Activated naive CD8-positive, alpha-beta T cell treated with anti-CD3 and anti-CD28 coated beads for 36 hours (primary cell): ENCODE measurements at regions not wholly inside any gene's neighbourhood (a gene's known extent, or its start where the extent isn't known, plus 50 kb on each side); places are given as distances from the start of the nearest gene placed in this dataset.

Source experiments
- DNase-seq: peaks from one replicate; pipeline ENCODE4 v3.0.0; 2021
- H3K27ac Mint-ChIP-seq: one replicate; pipeline ENCODE4 v1.8.0; 2022; ENCODE audit warnings: mild to moderate bottlenecking, moderate library complexity, mixed read lengths
- H3K27me3 Mint-ChIP-seq: one replicate; pipeline ENCODE4 v1.8.0; 2022; ENCODE audit warnings: mild to moderate bottlenecking, mixed read lengths
- H3K36me3 Mint-ChIP-seq: one replicate; pipeline ENCODE4 v1.8.0; 2021; ENCODE audit warnings: mild to moderate bottlenecking, mixed read lengths
- H3K4me1 Mint-ChIP-seq: one replicate; pipeline ENCODE4 v1.8.0; 2021; ENCODE audit warnings: mixed read lengths
- H3K4me3 Mint-ChIP-seq: one replicate; pipeline ENCODE4 v1.8.0; 2022; ENCODE audit warnings: mild to moderate bottlenecking, moderate library complexity, mixed read lengths
- H3K9me3 Mint-ChIP-seq: one replicate; pipeline ENCODE4 v1.8.0; 2022; ENCODE audit warnings: mixed read lengths

DNA sequence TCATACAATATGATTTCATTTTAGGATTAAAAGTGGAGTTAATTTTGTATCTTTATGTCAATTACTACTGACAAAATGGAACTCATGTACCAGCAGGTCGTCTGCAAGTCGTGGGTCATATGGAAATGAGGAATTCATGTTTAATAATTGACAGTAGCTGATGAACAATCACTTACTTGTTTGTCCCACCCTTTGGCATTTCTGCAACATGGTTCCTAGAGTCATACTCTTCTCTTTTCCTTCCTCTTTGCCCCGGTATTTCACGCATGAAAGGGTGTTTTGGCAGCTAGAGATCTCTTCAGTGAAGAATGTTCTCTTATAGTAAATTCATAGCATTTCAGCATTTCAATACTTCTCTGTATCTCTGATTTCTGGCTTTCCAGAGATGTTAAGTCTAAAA, 133.3 kb upstream of the SLC24A5 start:
- Mint-ChIP-seq H3K4me1 (no peaks in the 10 kb centered on the region), H3K36me3 (no peaks in the 10 kb centered on the region), H3K9me3 (no peaks in the 10 kb centered on the region), H3K4me3 (no peak overlapping the region), H3K27me3 (peaks cover 4% of the 10 kb centered on the region), H3K27ac (no peak overlapping the region)
- DNase-seq = no peak

DNA sequence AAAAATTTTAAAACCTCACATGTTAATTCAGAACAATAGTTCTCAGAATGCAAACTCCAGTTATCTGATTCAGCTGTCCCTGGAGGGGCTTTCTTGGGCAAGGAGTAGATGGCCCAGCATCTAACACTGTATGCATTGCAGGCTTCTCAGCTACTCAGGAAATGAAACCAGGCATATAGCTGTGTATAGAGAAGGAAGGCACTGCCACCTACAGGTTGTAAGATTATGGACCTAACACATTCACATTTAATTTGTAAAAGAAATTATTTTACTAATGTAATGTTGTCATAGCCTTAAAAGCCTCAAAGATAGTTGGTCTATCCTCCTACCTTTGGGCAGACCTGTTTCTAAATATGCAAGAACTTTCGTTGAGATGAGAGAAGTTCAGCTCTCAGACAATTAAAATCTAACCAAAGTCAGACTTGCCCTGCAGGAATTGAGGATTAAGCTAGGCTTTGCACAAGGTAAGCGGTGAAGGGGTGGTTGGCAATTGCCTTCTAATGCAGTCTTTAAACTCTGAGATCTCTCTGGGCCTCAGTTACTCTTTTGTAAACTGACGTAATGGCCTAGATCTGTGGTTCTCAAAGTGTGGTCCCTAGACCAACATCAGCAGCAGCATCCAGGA, 132.8 kb upstream of the SLC24A5 start:
- DNase-seq = peak; percentile 1
- H3K9me3 Mint-ChIP-seq = no peaks in the 10 kb centered on the region

DNA sequence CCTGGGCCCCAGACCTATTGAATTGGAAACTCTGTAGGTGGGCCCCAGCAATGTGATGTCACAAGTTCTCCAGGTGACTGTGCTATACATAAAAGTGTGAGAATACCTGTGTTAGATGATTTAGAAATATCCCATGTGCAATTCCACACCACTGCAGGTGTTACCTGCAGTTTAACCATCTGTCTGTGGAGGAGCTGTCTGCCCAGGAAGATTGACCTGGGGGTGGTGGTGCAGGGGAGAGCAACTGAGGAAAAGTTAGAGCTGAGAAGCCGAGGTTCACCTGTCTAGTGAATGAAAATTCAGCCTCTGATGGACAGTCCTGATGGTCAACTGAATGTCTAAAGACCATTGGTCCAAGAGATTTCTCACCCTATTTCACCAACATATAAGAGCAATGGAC, 132.2 kb upstream of the SLC24A5 start:
- Mint-ChIP-seq H3K27me3 (peaks cover 4% of the 10 kb centered on the region), H3K27ac (no peak overlapping the region), H3K4me3 (no peak overlapping the region), H3K36me3 (no peaks in the 10 kb centered on the region), H3K4me1 (no peaks in the 10 kb centered on the region), H3K9me3 (no peaks in the 10 kb centered on the region)
- no peak for DNase-seq

More for the DNA sequence above, 132.8 kb upstream of the SLC24A5 start:
- Mint-ChIP-seq H3K4me1 (no peaks in the 10 kb centered on the region), H3K4me3 (no peak overlapping the region), H3K27me3 (peaks cover 4% of the 10 kb centered on the region), H3K27ac (no peak overlapping the region), H3K36me3 (no peaks in the 10 kb centered on the region)

DNA sequence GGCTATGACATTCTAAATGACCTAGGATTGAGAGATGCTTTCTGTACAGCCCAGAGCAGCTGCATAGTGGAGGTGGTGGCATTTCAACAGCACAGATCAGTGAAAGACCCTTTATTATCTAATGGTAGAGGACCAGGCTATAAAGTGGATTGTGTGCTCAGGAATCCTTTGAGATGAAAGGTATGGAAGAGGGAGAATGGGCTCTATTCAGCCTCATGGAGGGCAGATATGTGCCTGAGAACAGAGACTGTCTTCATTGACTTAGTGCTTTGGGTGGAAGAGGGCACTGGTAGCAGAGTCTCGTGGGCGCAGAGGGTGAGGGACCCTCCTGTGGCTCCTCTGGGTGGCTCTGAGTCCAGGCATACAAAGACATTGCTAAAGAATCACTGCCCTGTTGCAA, 130.0 kb upstream of the SLC24A5 start:
- Mint-ChIP-seq H3K9me3 (no peaks in the 10 kb centered on the region), H3K36me3 (no peaks in the 10 kb centered on the region), H3K4me1 (no peaks in the 10 kb centered on the region), H3K4me3 (no peak overlapping the region), H3K27ac (no peak overlapping the region), H3K27me3 (peaks cover 4% of the 10 kb centered on the region)
- DNase-seq = no peak

DNA sequence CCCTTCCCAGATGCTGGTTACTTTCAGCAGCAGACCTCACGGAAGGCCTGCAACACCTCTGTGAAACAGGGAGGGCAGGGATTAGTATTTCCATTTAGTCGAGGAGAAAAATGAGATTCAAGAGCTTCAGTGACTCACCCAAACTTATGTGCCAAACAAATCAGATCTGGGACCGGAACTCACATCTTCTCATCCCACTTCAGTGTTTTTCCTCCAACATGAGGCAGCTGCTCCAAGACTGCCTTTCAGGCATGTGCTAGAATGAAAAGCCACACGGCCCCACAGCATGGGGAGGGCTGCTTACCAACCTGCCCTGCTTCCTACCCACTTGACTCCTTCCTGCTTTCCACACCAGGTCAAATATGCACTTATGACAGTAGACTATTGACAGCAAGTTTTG, 129.4 kb upstream of the SLC24A5 start:
- no peak overlapping the region for H3K4me3 Mint-ChIP-seq

DNA sequence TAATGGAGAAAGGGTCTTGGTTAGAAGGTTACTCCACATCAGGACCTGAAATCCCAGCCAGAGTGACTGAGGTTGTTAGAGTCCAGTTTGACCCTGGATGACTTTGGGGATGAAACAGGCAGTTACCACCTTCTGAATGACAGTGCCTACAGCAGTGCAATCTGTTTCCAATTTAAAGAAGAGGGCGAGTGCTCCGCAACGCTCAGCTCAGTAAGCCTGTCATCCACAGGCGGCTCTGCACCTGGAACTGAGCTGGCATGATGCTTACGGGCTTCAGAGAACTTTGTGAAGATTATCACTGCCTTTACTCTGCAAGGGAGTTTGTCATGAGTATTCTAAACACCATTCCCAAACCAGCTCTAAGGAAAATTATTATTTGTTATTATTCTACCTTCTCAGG, 127.7 kb upstream of the SLC24A5 start:
- Mint-ChIP-seq H3K36me3 (no peaks in the 10 kb centered on the region), H3K4me3 (no peak overlapping the region), H3K27me3 (no peaks in the 10 kb centered on the region), H3K4me1 (no peaks in the 10 kb centered on the region), H3K9me3 (no peaks in the 10 kb centered on the region), H3K27ac (no peak overlapping the region)
- no peak for DNase-seq

More for the DNA sequence above, 129.4 kb upstream of the SLC24A5 start:
- Mint-ChIP-seq H3K27me3 (peaks cover 4% of the 10 kb centered on the region), H3K4me1 (no peaks in the 10 kb centered on the region), H3K36me3 (no peaks in the 10 kb centered on the region), H3K27ac (no peak overlapping the region), H3K9me3 (no peaks in the 10 kb centered on the region)
- no peak for DNase-seq

DNA sequence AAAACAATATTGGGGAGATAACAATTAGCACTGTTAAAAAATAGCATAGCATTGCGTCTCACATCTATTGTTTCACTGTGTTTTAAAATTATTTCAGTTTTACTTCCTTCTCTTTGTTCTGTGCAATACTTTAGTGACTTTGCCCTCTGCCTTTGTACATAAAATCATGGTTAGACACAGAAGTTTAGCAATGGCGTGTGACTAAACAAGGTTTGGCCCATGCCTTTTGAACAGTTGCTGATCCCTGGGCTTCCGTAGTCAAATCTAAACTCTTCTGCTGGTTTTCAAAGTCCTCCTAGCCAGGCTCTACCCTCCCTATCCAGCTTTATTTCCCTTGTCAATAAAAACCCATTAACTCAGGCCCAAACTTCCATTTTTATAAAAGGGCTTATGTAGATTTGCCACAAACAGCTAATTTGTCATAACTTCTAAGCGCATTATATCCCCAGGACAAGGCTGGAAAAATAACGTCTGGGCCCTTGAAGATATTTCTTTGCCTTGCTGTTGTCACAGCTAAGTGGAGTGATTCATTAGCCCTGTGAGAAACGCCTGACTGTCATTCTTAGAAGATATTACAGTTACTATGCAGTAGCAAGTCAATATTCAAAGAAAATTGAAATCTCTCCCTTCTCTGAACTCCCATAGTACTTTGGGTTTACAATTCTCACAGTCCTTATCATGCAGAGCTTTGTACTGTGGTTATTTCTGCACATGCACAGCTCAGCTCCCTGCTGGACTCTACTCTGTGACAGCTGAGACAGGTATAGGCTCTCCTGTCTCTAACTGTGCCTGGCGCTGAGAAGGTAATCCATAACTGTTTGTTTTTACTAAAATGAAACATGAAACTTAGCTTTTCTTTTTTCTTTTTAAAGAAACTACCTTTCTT, 123.4 kb upstream of the SLC24A5 start:
- no peak overlapping the region for H3K4me3 Mint-ChIP-seq
- DNase-seq = no peak
- H3K9me3 Mint-ChIP-seq = no peaks in the 10 kb centered on the region
- no peak overlapping the region for H3K27ac Mint-ChIP-seq
- H3K27me3 Mint-ChIP-seq = peaks cover 7% of the 10 kb centered on the region
- no peaks in the 10 kb centered on the region for H3K36me3 Mint-ChIP-seq
- no peaks in the 10 kb centered on the region for H3K4me1 Mint-ChIP-seq

DNA sequence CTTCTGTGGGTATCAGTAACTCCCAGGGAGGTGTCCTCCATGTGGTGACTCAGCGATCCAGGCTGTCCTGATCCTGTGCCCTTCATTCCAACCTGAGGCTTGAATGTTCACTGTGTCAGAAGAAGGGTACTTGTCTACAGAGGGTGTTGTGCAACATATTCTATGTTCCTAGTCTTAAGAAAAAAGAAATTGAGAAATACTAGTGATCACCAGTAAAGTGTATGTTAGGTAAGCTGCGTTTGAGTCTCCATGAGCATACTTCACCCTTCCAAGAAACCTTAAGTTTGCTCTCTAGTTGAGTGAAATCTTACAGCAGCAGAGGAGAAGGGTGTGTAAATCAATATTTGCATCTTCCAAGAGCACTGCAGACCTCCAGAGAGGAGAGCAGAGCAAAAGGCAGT, 122.2 kb upstream of the SLC24A5 start:
- peaks cover 7% of the 10 kb centered on the region for H3K27me3 Mint-ChIP-seq
- no peaks in the 10 kb centered on the region for H3K36me3 Mint-ChIP-seq

DNA sequence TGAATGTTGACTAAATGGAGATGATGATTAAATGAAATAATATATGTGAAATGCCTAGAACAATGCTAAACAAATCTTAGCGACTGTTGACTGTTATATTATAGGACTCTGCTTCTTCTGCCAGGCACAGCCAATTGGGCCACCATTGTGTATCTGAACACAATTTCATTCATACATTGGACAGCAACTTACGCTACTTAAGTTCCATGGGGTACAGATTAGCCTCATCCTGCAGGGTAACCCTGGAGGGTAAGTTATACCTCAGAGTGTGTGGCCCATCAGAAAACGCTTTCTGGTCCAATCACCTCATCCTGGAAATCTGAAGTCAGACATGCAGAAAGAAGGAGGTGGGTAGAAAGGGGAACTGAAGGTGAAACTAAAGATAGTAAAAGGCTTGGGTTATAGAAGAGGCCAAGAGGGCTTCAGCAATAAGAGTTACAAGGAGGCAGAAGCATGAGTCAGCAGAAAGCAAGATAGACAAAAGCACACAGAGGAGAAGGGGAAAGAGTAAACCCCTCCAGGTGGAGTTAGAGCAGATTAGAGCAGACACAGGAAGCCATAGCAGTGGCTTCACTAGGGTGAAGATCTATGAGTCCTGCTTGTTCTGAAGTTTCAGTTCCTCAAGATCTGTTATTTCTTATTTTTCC, 119.3 kb upstream of the SLC24A5 start:
- H3K36me3 Mint-ChIP-seq = no peaks in the 10 kb centered on the region
- no peak overlapping the region for H3K27ac Mint-ChIP-seq
- H3K27me3 Mint-ChIP-seq = peaks cover 7% of the 10 kb centered on the region
- no peaks in the 10 kb centered on the region for H3K9me3 Mint-ChIP-seq
- H3K4me3 Mint-ChIP-seq = no peak overlapping the region
- no peak for DNase-seq
- H3K4me1 Mint-ChIP-seq = no peaks in the 10 kb centered on the region

More for the DNA sequence above, 122.2 kb upstream of the SLC24A5 start:
- Mint-ChIP-seq H3K4me1 (no peaks in the 10 kb centered on the region), H3K27ac (no peak overlapping the region), H3K4me3 (no peak overlapping the region), H3K9me3 (no peaks in the 10 kb centered on the region)
- DNase-seq = no peak

DNA sequence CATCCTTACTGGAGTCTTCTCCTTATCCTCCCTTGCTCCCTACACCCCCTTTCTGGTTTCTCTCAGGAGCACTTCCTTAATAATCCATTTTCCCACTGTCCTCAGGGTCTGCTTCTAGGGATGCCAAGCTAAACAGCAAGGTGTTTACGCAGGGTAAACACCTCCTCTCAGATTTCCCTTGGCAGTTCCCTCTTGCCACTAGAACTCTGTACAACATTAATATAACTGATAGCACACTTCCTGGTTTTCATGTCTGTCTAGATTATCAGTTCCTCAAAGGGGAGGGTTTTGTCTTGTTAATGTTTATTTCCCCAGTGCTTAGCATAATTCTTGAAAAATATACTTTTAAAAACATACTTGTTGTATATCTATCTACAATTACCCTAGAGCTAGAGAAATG, 118.0 kb upstream of the SLC24A5 start:
- no peak for DNase-seq
- Mint-ChIP-seq H3K4me1 (no peaks in the 10 kb centered on the region), H3K27me3 (peaks cover 7% of the 10 kb centered on the region), H3K27ac (no peak overlapping the region), H3K4me3 (no peak overlapping the region), H3K9me3 (no peaks in the 10 kb centered on the region), H3K36me3 (no peaks in the 10 kb centered on the region)

DNA sequence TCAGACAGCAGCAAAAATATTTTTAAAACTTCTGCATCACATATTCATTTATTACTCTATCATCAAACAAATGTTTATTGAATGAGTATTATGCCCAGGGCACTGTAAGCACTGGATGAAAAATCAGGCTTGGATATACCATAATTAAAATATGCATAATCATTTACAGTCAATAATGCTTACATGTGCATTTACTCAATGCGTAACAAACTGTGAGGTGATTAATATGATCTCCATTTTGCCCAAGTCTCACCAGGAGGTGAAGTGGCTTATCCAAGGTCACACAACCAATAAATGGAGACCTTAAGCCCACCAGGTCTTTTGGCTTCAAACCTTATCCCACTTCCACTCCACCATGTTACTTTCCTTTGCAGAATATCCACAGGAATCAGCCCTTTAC, 117.3 kb upstream of the SLC24A5 start:
- no peaks in the 10 kb centered on the region for H3K36me3 Mint-ChIP-seq
- no peak overlapping the region for H3K4me3 Mint-ChIP-seq
- H3K27ac Mint-ChIP-seq = no peak overlapping the region
- H3K4me1 Mint-ChIP-seq = no peaks in the 10 kb centered on the region
- no peaks in the 10 kb centered on the region for H3K9me3 Mint-ChIP-seq
- H3K27me3 Mint-ChIP-seq = peaks cover 9% of the 10 kb centered on the region
- DNase-seq = no peak

DNA sequence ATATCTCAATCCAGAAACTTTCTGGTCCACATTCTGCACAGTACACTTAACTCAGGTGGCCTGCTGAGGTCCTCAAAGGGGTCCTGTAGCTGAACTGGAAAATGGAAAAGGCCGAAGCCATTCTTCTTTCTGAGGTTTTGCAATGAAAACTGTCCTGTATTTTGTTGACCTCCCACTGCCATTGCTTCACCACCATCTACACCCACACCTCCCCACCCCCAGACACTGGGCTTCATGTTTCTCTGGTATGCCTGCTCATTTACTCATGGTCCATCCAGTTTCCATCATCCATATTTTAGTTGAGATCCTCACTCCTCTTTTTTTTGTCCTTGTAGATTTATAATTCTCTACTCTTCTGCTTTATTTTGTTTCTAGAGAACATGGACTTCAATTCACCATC, 115.7 kb upstream of the SLC24A5 start:
- Mint-ChIP-seq H3K27ac (no peak overlapping the region), H3K27me3 (peaks cover 7% of the 10 kb centered on the region), H3K36me3 (no peaks in the 10 kb centered on the region), H3K4me3 (no peak overlapping the region), H3K9me3 (no peaks in the 10 kb centered on the region), H3K4me1 (no peaks in the 10 kb centered on the region)
- DNase-seq = no peak

DNA sequence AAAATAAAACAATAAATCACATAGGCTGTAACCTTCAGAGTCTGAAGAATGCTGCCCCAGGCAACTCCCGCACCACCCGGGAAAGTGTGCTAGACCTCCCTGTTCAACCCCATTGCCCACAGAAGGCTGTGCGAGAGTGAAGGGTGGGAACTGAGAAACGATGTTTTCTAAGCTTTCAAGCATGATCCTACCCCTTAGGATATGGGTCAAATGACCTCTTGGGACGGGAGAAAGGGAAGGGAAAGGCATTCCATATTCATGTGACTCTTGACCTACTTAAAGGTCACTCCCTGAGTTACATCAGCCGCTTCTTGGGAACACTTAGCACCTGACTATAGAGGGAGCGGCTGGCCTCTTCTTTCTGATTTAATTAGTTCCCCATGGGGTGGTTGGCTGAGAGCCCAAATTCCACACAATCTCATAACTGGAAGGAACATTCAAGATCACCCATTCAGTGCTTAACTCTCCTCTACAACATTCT, 114.7 kb upstream of the SLC24A5 start:
- Mint-ChIP-seq H3K4me3 (no peak overlapping the region), H3K27ac (no peak overlapping the region), H3K36me3 (no peaks in the 10 kb centered on the region), H3K4me1 (no peaks in the 10 kb centered on the region), H3K9me3 (no peaks in the 10 kb centered on the region), H3K27me3 (peaks cover 4% of the 10 kb centered on the region)
- DNase-seq = no peak

DNA sequence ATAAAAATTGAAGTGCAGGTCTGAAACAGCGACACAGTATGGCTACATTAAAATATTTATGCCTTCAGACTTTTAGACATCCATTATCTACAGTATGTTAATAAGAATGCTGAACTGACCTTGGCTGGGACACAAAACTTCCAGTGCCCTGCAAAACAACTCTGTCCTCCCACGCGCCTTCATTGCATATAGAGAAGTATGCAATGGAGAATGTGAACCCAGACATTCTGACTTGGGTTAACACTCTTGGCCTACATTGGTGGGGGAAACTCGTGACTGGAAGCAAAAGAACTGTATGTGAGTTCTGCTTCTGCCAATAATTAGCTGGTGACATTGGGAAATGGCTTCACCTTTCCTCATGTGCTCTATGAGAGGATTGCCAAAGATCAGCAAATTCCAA, 110.5 kb upstream of the SLC24A5 start:
- H3K27me3 Mint-ChIP-seq = peaks cover 9% of the 10 kb centered on the region
- no peak overlapping the region for H3K27ac Mint-ChIP-seq
- no peaks in the 10 kb centered on the region for H3K4me1 Mint-ChIP-seq
- H3K9me3 Mint-ChIP-seq = no peaks in the 10 kb centered on the region
- no peaks in the 10 kb centered on the region for H3K36me3 Mint-ChIP-seq
- no peak for DNase-seq
- H3K4me3 Mint-ChIP-seq = no peak overlapping the region

DNA sequence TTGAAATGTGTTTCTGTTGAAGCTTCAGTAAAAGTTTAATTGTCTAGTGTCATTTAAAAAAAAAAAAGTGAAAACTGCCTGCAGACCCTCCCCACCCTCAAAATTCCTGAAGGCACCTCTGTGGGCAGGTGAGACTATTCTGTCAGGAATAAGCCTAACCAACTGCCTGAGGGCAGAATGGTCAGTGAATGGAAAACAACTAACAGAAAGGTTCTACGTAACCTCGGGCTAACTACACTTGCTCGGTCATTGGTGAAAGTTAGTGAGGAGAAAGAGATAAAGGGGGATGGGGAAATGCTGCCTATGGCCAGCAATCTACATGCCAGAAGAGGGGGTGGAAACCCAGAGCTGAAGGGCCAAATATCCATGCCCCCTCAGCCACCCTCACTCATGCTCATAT, 108.6 kb upstream of the SLC24A5 start:
- no peak for DNase-seq
- Mint-ChIP-seq H3K27me3 (peaks cover 9% of the 10 kb centered on the region), H3K27ac (no peak overlapping the region), H3K4me1 (no peaks in the 10 kb centered on the region), H3K4me3 (no peak overlapping the region), H3K36me3 (no peaks in the 10 kb centered on the region), H3K9me3 (no peaks in the 10 kb centered on the region)
